OCI-LY7 (cell line): ENCODE measurements at regions not wholly inside any gene's neighbourhood (a gene's known extent, or its start where the extent isn't known, plus 50 kb on each side); places are given as distances from the start of the nearest gene placed in this dataset.

ENCODE experiments used
- BruUV-seq: library from RNA; stranded (reverse); fragments of 400-500 nt; replicated peaks from 2 replicates; lab custom pipeline; 2021; lab: Mats Ljungman, UMichigan
- CTCF ChIA-PET: fragments of 300-600 bp; sonication (Branson Sonifier 250); formaldehyde crosslinking; loops from one replicate; lab custom pipeline; 2022; ENCODE audit warnings: antibody characterized with exemption; ENCODE audit not compliant: unreplicated experiment; lab: Charles Lee
- POLR2A ChIA-PET: fragments of 300-600 bp; sonication (Branson Sonifier 250); formaldehyde crosslinking; loops from one replicate; lab custom pipeline; 2022; ENCODE audit warnings: antibody characterized with exemption; lab: Charles Lee
- DNase-seq: peaks from one replicate; pipeline ENCODE4 v3.0.0-alpha.2; 2015; ENCODE audit warnings: low spot score
- H2AFZ ChIP-seq: fragments of 200-600 bp; sonication (generic), shearing (Covaris generic); 2 replicates; pipeline ENCODE4 v1.6.1; 2014; ENCODE audit warnings: mild to moderate bottlenecking, antibody characterized with exemption, low read length, moderate library complexity
- H3K27ac ChIP-seq: fragments of 200-600 bp; sonication (generic); 2 replicates; pipeline ENCODE4 v1.5.1; 2014; ENCODE audit warnings: mixed run types, low read depth, mild to moderate bottlenecking, moderate library complexity, low read length, inconsistent platforms; ENCODE audit not compliant: poor library complexity, severe bottlenecking
- H3K36me3 ChIP-seq: fragments of 200-600 bp; sonication (generic); 2 replicates; pipeline ENCODE4 v1.6.1; 2014; ENCODE audit warnings: mild to moderate bottlenecking, antibody characterized with exemption, low read length, moderate library complexity, mixed read lengths; ENCODE audit not compliant: insufficient read depth
- H3K4me1 ChIP-seq: fragments of 200-600 bp; sonication (generic); 2 replicates; pipeline ENCODE4 v1.5.1; 2014; ENCODE audit warnings: mild to moderate bottlenecking, low read length; ENCODE audit not compliant: insufficient read depth, poor library complexity, severe bottlenecking
- H3K4me2 ChIP-seq: fragments of 200-600 bp; sonication (generic); 2 replicates; pipeline ENCODE4 v1.6.1; 2014; ENCODE audit warnings: mild to moderate bottlenecking, low read length
- H3K4me3 ChIP-seq: fragments of 200-600 bp; sonication (generic); 2 replicates; pipeline ENCODE4 v1.5.1; 2014; ENCODE audit warnings: mild to moderate bottlenecking, low read depth, low read length; ENCODE audit not compliant: poor library complexity, severe bottlenecking
- H3K79me2 ChIP-seq: fragments of 200-600 bp; sonication (generic); 2 replicates; pipeline ENCODE4 v1.6.1; 2016; ENCODE audit warnings: low read depth, mild to moderate bottlenecking, low read length, moderate library complexity, mixed read lengths; ENCODE audit not compliant: insufficient read depth
- H3K9me2 ChIP-seq: fragments of 200-600 bp; sonication (generic); 2 replicates; pipeline ENCODE4 v1.6.1; 2016; ENCODE audit warnings: mild to moderate bottlenecking, low read length, mixed read lengths; ENCODE audit not compliant: insufficient read depth
- H3K9me3 ChIP-seq: fragments of 200-600 bp; sonication (generic); 2 replicates; pipeline ENCODE4 v1.6.1; 2014; ENCODE audit warnings: mild to moderate bottlenecking, mixed run types, low read length, mixed read lengths
- H4K20me1 ChIP-seq: fragments of 200-600 bp; sonication (generic); 2 replicates; pipeline ENCODE4 v1.6.1; 2014; ENCODE audit warnings: mild to moderate bottlenecking, antibody characterized with exemption, low read length, moderate library complexity, mixed read lengths; ENCODE audit not compliant: insufficient read depth
- EZH2phosphoT487 ChIP-seq: fragments of 200-600 bp; sonication (generic); IDR thresholded peaks from 2 replicates; pipeline ENCODE4 v1.6.1; 2018; ENCODE audit warnings: low read depth, borderline replicate concordance, mild to moderate bottlenecking, mixed run types, antibody characterized with exemption, low read length, moderate library complexity, mixed read lengths
- intact Hi-C: fragments of 100-400 bp; cut with micrococcal nuclease; formaldehyde crosslinking; loops from one replicate; pipeline ENCODE4 v1.10.0; 2022; ENCODE audit not compliant: unreplicated experiment
- TF ChIP-seq, protein P1 (sequence below): fragments of 200-600 bp; sonication (generic); conservative IDR thresholded peaks from 2 replicates; pipeline ENCODE4 v1.5.1; 2014; ENCODE audit warnings: mild to moderate bottlenecking, antibody characterized with exemption, low read length, moderate library complexity, mixed read lengths

DNA sequence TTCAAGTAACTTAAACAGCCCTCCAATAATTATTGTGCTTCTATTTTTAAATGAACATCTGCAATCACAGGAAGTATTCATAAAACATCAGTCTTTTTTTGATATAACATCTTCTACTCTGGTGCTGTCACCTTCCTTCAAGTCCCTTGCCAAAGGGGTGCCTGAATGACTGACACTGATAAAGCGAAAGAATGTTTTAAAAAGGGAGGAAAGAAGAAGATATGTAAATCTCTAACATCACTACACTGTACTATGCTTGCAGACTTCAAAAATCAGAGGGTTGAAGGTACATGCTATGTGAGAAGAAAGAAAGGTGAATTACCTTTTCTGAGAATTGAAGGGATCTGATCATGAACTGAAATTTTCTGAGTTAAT lies 253.7 kb downstream of the ZPLD1 start:
- no peaks in the 10 kb centered on the region for H3K9me3 ChIP-seq
- H3K36me3 ChIP-seq, result no peaks in the 10 kb centered on the region
- DNase-seq, result no peak
- H4K20me1 ChIP-seq, result no peaks in the 10 kb centered on the region
- H3K27ac ChIP-seq, result no peak overlapping the region
- intact Hi-C loops, result no loop called here
- no peak overlapping the region for H3K4me2 ChIP-seq
- TF ChIP-seq EZH2phosphoT487, result no peak
- TF ChIP-seq, protein P1, sequence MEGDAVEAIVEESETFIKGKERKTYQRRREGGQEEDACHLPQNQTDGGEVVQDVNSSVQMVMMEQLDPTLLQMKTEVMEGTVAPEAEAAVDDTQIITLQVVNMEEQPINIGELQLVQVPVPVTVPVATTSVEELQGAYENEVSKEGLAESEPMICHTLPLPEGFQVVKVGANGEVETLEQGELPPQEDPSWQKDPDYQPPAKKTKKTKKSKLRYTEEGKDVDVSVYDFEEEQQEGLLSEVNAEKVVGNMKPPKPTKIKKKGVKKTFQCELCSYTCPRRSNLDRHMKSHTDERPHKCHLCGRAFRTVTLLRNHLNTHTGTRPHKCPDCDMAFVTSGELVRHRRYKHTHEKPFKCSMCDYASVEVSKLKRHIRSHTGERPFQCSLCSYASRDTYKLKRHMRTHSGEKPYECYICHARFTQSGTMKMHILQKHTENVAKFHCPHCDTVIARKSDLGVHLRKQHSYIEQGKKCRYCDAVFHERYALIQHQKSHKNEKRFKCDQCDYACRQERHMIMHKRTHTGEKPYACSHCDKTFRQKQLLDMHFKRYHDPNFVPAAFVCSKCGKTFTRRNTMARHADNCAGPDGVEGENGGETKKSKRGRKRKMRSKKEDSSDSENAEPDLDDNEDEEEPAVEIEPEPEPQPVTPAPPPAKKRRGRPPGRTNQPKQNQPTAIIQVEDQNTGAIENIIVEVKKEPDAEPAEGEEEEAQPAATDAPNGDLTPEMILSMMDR, result no peak
- H3K9me2 ChIP-seq, result no peaks in the 10 kb centered on the region
- H3K79me2 ChIP-seq, result no peaks in the 10 kb centered on the region
- H2AFZ ChIP-seq, result no peak overlapping the region
- no peaks in the 10 kb centered on the region for H3K4me1 ChIP-seq
- CTCF ChIA-PET, result no interaction called here
- BruUV-seq, result no TSS peak
- H3K4me3 ChIP-seq, result no peak overlapping the region
- POLR2A ChIA-PET, result no interaction called here

DNA sequence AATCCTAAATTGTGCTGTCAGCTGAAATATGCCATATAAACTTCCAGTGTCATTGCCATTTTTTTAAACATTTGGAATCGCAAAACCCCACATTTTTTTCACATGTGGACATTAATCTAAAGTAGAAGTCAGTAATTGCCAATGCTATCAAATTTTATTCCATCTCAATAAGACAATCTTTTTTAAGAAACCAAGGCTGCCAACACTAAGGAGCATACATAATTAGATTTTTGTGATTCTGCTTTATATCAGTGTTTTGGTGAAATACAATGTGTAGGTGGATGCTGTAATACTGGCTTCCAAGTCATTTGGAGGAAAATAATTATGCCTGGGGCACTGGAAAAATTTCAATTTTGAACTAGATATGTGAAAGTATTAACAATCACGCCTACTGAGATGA lies 256.7 kb downstream of the ZPLD1 start:
- Histone ChIP-seq H4K20me1 (no peaks in the 10 kb centered on the region), H3K4me1 (no peaks in the 10 kb centered on the region), H3K4me2 (no peak overlapping the region), H3K4me3 (no peak overlapping the region), H3K27ac (no peak overlapping the region), H3K36me3 (no peaks in the 10 kb centered on the region), H3K79me2 (no peaks in the 10 kb centered on the region), H3K9me3 (no peaks in the 10 kb centered on the region), H2AFZ (no peak overlapping the region), H3K9me2 (no peaks in the 10 kb centered on the region)
- ChIA-PET CTCF (no interaction called here), POLR2A (interaction anchor here (1.4 kb wide), 1 partner anchor 28 kb away, joined by 3 read pairs; no protein-coding TSS in a partner anchor)
- no peak for DNase-seq
- BruUV-seq, result no TSS peak
- intact Hi-C loops, result no loop called here
- no peak for TF ChIP-seq EZH2phosphoT487
- TF ChIP-seq, protein P1, result no peak

DNA sequence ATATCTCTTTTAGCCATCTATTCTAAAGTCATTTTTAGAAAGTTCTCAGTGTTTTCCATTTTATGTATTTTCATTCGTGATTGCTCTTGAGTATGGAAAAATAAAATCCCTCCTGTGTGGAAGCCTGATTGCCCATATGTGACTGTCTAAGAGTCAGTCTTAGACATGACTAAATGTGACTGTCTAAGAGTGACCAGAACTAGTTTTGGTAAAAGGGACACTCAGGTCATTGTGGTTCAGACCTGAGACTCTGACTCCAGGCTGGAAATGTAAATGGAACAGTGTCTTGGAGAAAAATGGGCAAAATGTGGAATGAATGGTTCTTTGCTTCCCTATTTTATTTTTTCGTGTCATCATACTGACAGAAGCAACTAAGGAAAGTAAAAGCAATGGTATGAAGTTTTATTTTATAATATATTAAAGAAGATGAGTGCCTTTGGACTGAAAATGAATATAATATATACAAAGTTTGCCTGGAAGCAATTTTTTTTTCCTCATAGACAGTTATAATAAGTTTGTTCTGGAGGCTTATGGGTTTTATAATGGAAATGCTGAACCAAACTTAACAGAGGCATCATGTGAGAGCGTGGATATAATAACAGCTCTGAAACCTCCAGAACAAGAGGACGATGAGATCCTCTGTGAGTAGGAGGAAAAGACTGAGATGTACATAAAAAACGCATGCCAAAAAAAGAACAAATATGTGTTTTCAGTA lies 264.4 kb downstream of the ZPLD1 start:
- H3K4me2 ChIP-seq, result no peak overlapping the region
- intact Hi-C loops, result no loop called here
- H3K79me2 ChIP-seq, result no peaks in the 10 kb centered on the region
- no peaks in the 10 kb centered on the region for H4K20me1 ChIP-seq
- H3K27ac ChIP-seq, result no peak overlapping the region
- H3K9me2 ChIP-seq, result no peaks in the 10 kb centered on the region
- POLR2A ChIA-PET, result no interaction called here
- H2AFZ ChIP-seq, result no peak overlapping the region
- CTCF ChIA-PET, result no interaction called here
- H3K9me3 ChIP-seq, result no peaks in the 10 kb centered on the region
- no peak for DNase-seq
- H3K4me1 ChIP-seq, result no peaks in the 10 kb centered on the region
- no TSS peak for BruUV-seq
- TF ChIP-seq, protein P1, result no peak
- TF ChIP-seq EZH2phosphoT487, result no peak
- no peaks in the 10 kb centered on the region for H3K36me3 ChIP-seq
- H3K4me3 ChIP-seq, result no peak overlapping the region
